Cardiac fibroblast (primary cell): ENCODE measurements at regions not wholly inside any gene's neighbourhood (a gene's known extent, or its start where the extent isn't known, plus 50 kb on each side); places are given as distances from the start of the nearest gene placed in this dataset.
"Not testable (repeated sequence)": the region's sequence is repeated elsewhere in the genome, so short reads cannot be mapped to it uniquely, and the experiment has no call there.

ENCODE experiments used
- DNase-seq, 2 donors: peaks; one replicate each; pipeline versions ENCODE4 v3.0.0 to v3.0.0-alpha.2; 2010; ENCODE audit warnings: low read depth in 2 of 2
- H3K4me3 ChIP-seq, 2 donors: replicated peaks in 1 of 2; 1 replicate in 1 of 2; 2 replicates in 1 of 2; pipeline ENCODE4 v1.5.1; 2011; ENCODE audit warnings: low read depth in 2 of 2, low read length in 2 of 2, mild to moderate bottlenecking in 2 of 2, moderate library complexity in 1 of 2
- TF ChIP-seq, protein P1 (sequence below): IDR thresholded peaks from one replicate; pipeline ENCODE4 v1.5.1; 2011; ENCODE audit warnings: low read depth, mild to moderate bottlenecking, low read length, inconsistent platforms

- no peak overlapping the region for H3K4me3 ChIP-seq
- TF ChIP-seq, protein P1, sequence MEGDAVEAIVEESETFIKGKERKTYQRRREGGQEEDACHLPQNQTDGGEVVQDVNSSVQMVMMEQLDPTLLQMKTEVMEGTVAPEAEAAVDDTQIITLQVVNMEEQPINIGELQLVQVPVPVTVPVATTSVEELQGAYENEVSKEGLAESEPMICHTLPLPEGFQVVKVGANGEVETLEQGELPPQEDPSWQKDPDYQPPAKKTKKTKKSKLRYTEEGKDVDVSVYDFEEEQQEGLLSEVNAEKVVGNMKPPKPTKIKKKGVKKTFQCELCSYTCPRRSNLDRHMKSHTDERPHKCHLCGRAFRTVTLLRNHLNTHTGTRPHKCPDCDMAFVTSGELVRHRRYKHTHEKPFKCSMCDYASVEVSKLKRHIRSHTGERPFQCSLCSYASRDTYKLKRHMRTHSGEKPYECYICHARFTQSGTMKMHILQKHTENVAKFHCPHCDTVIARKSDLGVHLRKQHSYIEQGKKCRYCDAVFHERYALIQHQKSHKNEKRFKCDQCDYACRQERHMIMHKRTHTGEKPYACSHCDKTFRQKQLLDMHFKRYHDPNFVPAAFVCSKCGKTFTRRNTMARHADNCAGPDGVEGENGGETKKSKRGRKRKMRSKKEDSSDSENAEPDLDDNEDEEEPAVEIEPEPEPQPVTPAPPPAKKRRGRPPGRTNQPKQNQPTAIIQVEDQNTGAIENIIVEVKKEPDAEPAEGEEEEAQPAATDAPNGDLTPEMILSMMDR: no peak
- no peak for DNase-seq
Measured at GRCh38 chr9:27801545-27801944, 228.3 kb upstream of the C9orf72 start.

DNA sequence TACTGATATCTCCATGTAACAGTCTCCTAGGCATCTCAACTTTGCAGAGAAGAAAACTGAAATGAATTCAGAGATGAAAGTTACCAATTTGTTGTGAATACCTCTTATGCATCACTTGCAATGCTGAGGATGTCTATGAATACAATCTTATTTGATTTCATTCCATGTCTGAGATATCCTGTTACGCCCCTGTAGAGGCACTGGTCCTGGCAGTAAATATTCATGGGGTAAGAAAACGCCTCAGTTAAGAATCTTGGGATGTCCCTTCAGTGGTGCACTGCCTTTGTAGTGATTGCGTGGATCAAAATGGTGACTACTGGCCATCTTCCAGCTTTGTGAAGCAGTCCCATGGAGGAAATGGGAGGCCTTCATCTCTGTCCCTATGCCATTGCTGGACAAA, 229.1 kb upstream of the C9orf72 start:
- TF ChIP-seq, protein P1: no peak
- DNase-seq: no peak

GRCh38 chr9:27808864-27809263, 235.6 kb upstream of the C9orf72 start:
- no peak overlapping the region for H3K4me3 ChIP-seq
- no peak for DNase-seq
- TF ChIP-seq, protein P1: no peak

More for the DNA sequence above, 229.1 kb upstream of the C9orf72 start:
- H3K4me3 ChIP-seq: no peak overlapping the region

GRCh38 chr9:27817747-27818146, 244.5 kb upstream of the C9orf72 start:
- TF ChIP-seq, protein P1: no peak
- H3K4me3 ChIP-seq: no peak overlapping the region
- DNase-seq: no peak

DNA sequence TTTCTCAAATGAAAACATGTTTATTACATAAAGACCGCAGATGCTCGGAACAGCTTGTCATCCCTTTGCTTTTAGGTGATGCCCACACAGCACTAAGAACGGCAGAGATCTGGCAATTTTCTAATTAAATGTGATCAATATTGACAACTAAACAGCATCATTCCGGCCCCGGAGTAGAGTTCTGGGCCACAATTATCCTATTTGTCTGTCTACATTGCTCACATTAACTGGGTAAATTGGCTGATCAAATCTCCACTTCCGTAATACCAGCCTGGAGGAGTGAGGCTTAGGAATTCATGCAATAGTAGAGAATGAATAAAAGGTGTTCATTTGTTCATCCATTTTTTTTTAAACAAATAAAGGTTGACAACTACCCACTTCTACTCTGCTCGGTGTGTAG, 245.1 kb upstream of the C9orf72 start:
- DNase-seq: no peak
- no peak overlapping the region for H3K4me3 ChIP-seq
- TF ChIP-seq, protein P1: no peak

GRCh38 chr9:27828908-27829307, 255.6 kb upstream of the C9orf72 start:
- no peak overlapping the region for H3K4me3 ChIP-seq
- TF ChIP-seq, protein P1: no peak
- DNase-seq: no peak

DNA sequence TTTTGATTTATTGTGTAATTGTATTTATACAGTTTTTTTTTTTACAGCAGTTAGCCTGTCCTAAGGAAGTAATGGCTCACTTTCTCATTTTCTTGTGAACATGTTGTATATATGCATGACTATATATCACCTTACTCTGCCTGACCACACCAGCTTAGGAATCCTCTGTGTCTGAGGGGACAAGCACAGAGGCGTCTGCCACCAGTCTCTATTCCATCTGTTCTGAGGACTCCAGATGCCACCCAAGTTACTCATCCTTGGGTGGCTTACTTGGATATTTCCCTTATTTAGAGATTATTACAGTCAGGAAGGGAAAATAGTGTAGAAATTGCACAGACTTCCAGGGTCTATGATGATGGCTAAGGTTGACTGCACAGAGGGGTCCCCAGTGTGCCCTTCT, 256.3 kb upstream of the C9orf72 start:
- H3K4me3 ChIP-seq: no peak overlapping the region
- TF ChIP-seq, protein P1: no peak

GRCh38 chr9:27832108-27832507, 258.8 kb upstream of the C9orf72 start:
- not testable (repeated sequence) for H3K4me3 ChIP-seq, DNase-seq

More for the DNA sequence above, 256.3 kb upstream of the C9orf72 start:
- no peak for DNase-seq
